GM08714 (cell line): ENCODE measurements at regions not wholly inside any gene's neighbourhood (a gene's known extent, or its start where the extent isn't known, plus 50 kb on each side); places are given as distances from the start of the nearest gene placed in this dataset.
"Not testable (repeated sequence)": the region's sequence is repeated elsewhere in the genome, so short reads cannot be mapped to it uniquely, and the experiment has no call there.

Source experiments
- H3K4me3 ChIP-seq: fragments of 200-500 bp; sonication (Bioruptor generic); 2 replicates; pipeline ENCODE4 v1.5.1; 2014; ENCODE audit warnings: mild to moderate bottlenecking, low read length, inconsistent platforms
- ZNF274 ChIP-seq: IDR thresholded peaks from 2 replicates; pipeline ENCODE4 v1.6.1; 2012; ENCODE audit warnings: mild to moderate bottlenecking, low read depth, low read length

- H3K4me3 ChIP-seq: no peak overlapping the region
- TF ChIP-seq ZNF274: no peak
Measured at GRCh38 chr15:96182736-96183513, 147.6 kb upstream of the NR2F2 start.

GRCh38 chr15:96183514-96183850 lies 147.0 kb upstream of the NR2F2 start:
- no peak overlapping the region for H3K4me3 ChIP-seq
- no peak for TF ChIP-seq ZNF274

GRCh38 chr15:96183867-96184266 lies 146.6 kb upstream of the NR2F2 start:
- no peak overlapping the region for H3K4me3 ChIP-seq
- TF ChIP-seq ZNF274: no peak

GRCh38 chr15:96184297-96184696 lies 146.2 kb upstream of the NR2F2 start:
- H3K4me3 ChIP-seq: no peak overlapping the region
- no peak for TF ChIP-seq ZNF274

- H3K4me3 ChIP-seq: no peak overlapping the region
- TF ChIP-seq ZNF274: no peak
Measured at GRCh38 chr15:96186105-96186504, 144.4 kb upstream of the NR2F2 start.

GRCh38 chr15:96187341-96188305 lies 142.9 kb upstream of the NR2F2 start:
- no peak overlapping the region for H3K4me3 ChIP-seq
- TF ChIP-seq ZNF274: no peak

GRCh38 chr15:96197721-96198120 lies 132.8 kb upstream of the NR2F2 start:
- H3K4me3 ChIP-seq: no peak overlapping the region
- no peak for TF ChIP-seq ZNF274

GRCh38 chr15:96199111-96199510 lies 131.4 kb upstream of the NR2F2 start:
- TF ChIP-seq ZNF274: no peak
- H3K4me3 ChIP-seq: no peak overlapping the region

GRCh38 chr15:96200357-96200967 lies 130.0 kb upstream of the NR2F2 start:
- H3K4me3 ChIP-seq: no peak overlapping the region
- TF ChIP-seq ZNF274: no peak

GRCh38 chr15:96201696-96202095 lies 128.8 kb upstream of the NR2F2 start:
- TF ChIP-seq ZNF274: no peak
- no peak overlapping the region for H3K4me3 ChIP-seq

GRCh38 chr15:96205588-96205987 lies 124.9 kb upstream of the NR2F2 start:
- H3K4me3 ChIP-seq: not testable (repeated sequence)

GRCh38 chr15:96207377-96208006 lies 123.0 kb upstream of the NR2F2 start:
- no peak overlapping the region for H3K4me3 ChIP-seq
- no peak for TF ChIP-seq ZNF274

- H3K4me3 ChIP-seq: no peak overlapping the region
- TF ChIP-seq ZNF274: no peak
Measured at GRCh38 chr15:96209285-96209735, 121.2 kb upstream of the NR2F2 start.

GRCh38 chr15:96213045-96213444 lies 117.5 kb upstream of the NR2F2 start:
- no peak overlapping the region for H3K4me3 ChIP-seq
- TF ChIP-seq ZNF274: no peak
